Gastroesophageal sphincter (tissue), 4 donors: ENCODE measurements at regions not wholly inside any gene's neighbourhood (a gene's known extent, or its start where the extent isn't known, plus 50 kb on each side); places are given as distances from the start of the nearest gene placed in this dataset.
A peak's percentile ranks its signal among the peaks of the same experiment; 100 is the strongest.
"Not testable (repeated sequence)": the region's sequence is repeated elsewhere in the genome, so short reads cannot be mapped to it uniquely, and the experiment has no call there.

Experiments
- ATAC-seq: fragments of 150-250 bp; one replicate; pipeline ENCODE4 v1.9.1; 2016; ENCODE audit warnings: mild to moderate bottlenecking, moderate library complexity
- H3K27ac ChIP-seq, 4 donors: fragments of 200-600 bp; sonication (generic) in 3 of 4; 1 replicate in 3 of 4; 2 replicates in 1 of 4; pipeline ENCODE4 v1.5.1; 2016 to 2019
- H3K27me3 ChIP-seq: fragments of 200-600 bp; sonication (generic); one replicate; pipeline ENCODE4 v1.5.1; 2019
- H3K36me3 ChIP-seq, 2 donors: fragments of 200-600 bp; sonication (generic); one replicate each; pipeline ENCODE4 v1.5.1; 2019; ENCODE audit warnings: control low read depth in 1 of 2
- H3K4me1 ChIP-seq, 3 donors: fragments of 200-600 bp; sonication (generic); 1 replicate in 2 of 3; 2 replicates in 1 of 3; pipeline ENCODE4 v1.5.1; 2016 to 2019; ENCODE audit warnings: control low read depth in 2 of 3
- H3K4me3 ChIP-seq, 2 donors: fragments of 200-600 bp; sonication (generic); one replicate each; pipeline ENCODE4 v1.5.1; 2019; ENCODE audit warnings: mild to moderate bottlenecking in 1 of 2, moderate library complexity in 1 of 2
- H3K9me3 ChIP-seq, 3 donors: fragments of 200-600 bp; sonication (generic); one replicate each; pipeline ENCODE4 v1.5.1; 2017 to 2019; ENCODE audit warnings: control low read depth in 2 of 3
- EP300 ChIP-seq: sonication (generic); formaldehyde crosslinking; IDR thresholded peaks from one replicate; pipeline ENCODE4 v1.6.1; 2017; ENCODE audit warnings: antibody characterized with exemption, mild to moderate bottlenecking
- POLR2A ChIP-seq, 2 donors: fragments of 450-650 bp; IDR thresholded peaks; one replicate each; pipeline ENCODE4 v1.6.1; 2017; ENCODE audit warnings: antibody characterized with exemption in 2 of 2, mild to moderate bottlenecking in 2 of 2, moderate library complexity in 1 of 2
- POLR2AphosphoS5 ChIP-seq: sonication (generic); formaldehyde crosslinking; IDR thresholded peaks from one replicate; pipeline ENCODE4 v1.6.1; 2017; ENCODE audit warnings: antibody characterized with exemption
- WGBS, 2 donors: methylation state at CpG; one replicate each; pipeline ENCODE4 v1.1.5; 2018; ENCODE audit warnings: low coverage in 1 of 2; 5-methylcytosine and 5-hydroxymethylcytosine counted together
- TF ChIP-seq, protein P1 (sequence below), 4 experiments: fragments of 200-600 bp in 2 of 4; fragments of 450-650 bp in 2 of 4; sonication (generic) in 1 of 4; IDR thresholded peaks; one replicate each; pipeline ENCODE4 v1.5.1; 2017 to 2019; ENCODE audit warnings: antibody characterized with exemption in 4 of 4, mild to moderate bottlenecking in 2 of 4, moderate library complexity in 2 of 4

DNA sequence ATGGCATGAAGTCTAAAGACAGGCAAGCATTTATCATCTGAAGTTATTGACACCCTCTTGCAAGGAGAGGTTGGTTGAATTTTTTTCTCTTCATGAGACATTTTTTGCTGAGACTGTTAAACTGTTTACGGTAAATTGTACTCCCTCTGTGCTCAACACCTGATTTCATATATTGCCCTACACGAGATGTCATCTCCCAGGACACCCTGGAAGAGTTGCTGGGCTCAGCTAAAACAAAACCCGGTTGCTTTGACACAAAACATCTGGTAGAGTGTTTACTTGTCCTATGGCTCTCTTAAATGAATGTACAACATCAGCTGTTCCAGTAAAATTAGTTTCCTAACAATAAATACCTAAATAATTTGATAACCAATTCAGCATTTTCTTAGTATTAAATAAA lies 533.8 kb downstream of the SOCS6 start:
- ATAC-seq, result no peak
- Histone ChIP-seq H3K4me3 (no peak overlapping the region), H3K36me3 (no peaks in the 10 kb centered on the region), H3K27me3 (no peaks in the 10 kb centered on the region), H3K27ac (no peak overlapping the region), H3K9me3 (no peaks in the 10 kb centered on the region), H3K4me1 (no peaks in the 10 kb centered on the region)
- TF ChIP-seq POLR2A (IDR thresholded peaks at IDR 0.05) (no peak), POLR2AphosphoS5 (no peak), EP300 (no peak)
- TF ChIP-seq, protein P1, sequence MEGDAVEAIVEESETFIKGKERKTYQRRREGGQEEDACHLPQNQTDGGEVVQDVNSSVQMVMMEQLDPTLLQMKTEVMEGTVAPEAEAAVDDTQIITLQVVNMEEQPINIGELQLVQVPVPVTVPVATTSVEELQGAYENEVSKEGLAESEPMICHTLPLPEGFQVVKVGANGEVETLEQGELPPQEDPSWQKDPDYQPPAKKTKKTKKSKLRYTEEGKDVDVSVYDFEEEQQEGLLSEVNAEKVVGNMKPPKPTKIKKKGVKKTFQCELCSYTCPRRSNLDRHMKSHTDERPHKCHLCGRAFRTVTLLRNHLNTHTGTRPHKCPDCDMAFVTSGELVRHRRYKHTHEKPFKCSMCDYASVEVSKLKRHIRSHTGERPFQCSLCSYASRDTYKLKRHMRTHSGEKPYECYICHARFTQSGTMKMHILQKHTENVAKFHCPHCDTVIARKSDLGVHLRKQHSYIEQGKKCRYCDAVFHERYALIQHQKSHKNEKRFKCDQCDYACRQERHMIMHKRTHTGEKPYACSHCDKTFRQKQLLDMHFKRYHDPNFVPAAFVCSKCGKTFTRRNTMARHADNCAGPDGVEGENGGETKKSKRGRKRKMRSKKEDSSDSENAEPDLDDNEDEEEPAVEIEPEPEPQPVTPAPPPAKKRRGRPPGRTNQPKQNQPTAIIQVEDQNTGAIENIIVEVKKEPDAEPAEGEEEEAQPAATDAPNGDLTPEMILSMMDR (IDR thresholded peaks at IDR 0.05), result no peak
- WGBS, 2 donors, result 19 to 30% methylated on average over 3 of the region's 3 CpGs

DNA sequence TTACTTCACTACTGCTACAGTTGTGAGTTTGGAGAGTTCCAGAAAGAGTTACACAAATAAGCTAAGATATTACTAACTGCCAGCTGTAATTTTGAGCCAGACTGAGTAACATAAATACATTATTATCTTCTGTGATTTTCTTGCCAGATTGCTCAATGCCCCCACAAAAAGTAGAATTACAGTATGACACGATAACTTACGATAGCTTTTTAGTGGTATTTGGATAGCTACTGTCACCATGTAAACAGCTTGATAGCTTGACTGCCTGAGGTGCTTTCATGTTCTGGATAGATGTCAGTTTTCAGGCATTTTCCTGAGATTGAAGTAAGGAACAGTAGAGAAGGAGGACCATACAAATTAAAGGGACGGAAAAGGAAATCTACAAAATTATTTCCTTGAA lies 533.3 kb downstream of the SOCS6 start:
- H3K9me3 ChIP-seq, result peaks cover 0 to 5% (median 0%) of the 10 kb centered on the region in 3 donors
- TF ChIP-seq, protein P1 (IDR thresholded peaks at IDR 0.05), result no peak
- TF ChIP-seq POLR2A (IDR thresholded peaks at IDR 0.05) (no peak), EP300 (no peak), POLR2AphosphoS5 (no peak)
- no peak overlapping the region for H3K4me3 ChIP-seq
- no peaks in the 10 kb centered on the region for H3K4me1 ChIP-seq
- H3K27me3 ChIP-seq, result no peaks in the 10 kb centered on the region
- ATAC-seq, result no peak
- 3 to 4% methylated on average over 3 of the region's 3 CpGs for WGBS, 2 donors
- H3K36me3 ChIP-seq, result no peaks in the 10 kb centered on the region
- no peak overlapping the region for H3K27ac ChIP-seq

DNA sequence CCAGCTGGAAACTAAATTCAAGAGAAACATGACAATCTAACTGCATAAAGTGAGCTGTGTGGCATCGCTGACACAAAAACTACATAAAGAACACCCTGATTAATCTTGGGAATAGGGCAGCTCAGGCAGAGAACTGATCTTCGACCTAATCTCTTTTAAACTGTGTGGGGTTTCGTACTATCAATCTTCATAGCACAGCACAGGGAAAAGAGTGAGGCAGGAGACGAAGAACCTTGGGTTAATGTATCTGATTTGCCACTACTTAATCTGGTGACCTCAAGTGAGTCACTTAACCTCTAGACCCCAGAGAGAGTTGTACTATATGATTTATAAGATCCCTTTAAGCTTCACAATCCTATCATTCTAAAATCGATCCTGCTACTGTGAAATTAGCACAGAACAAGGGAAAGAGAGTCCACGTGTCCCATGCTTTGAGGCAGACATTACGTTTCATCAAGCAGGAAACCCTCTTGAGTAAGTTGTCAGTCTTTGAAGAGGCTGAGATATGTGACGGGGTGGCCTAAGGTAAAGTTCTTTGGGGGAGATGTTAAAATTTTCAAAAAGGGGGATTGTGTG lies 519.7 kb downstream of the SOCS6 start:
- ATAC-seq, result no peak
- TF ChIP-seq POLR2A (IDR thresholded peaks at IDR 0.05), result no peak
- TF ChIP-seq, protein P1 (IDR thresholded peaks at IDR 0.05), result no peak
- no peak for TF ChIP-seq EP300
- no peak for TF ChIP-seq POLR2AphosphoS5

DNA sequence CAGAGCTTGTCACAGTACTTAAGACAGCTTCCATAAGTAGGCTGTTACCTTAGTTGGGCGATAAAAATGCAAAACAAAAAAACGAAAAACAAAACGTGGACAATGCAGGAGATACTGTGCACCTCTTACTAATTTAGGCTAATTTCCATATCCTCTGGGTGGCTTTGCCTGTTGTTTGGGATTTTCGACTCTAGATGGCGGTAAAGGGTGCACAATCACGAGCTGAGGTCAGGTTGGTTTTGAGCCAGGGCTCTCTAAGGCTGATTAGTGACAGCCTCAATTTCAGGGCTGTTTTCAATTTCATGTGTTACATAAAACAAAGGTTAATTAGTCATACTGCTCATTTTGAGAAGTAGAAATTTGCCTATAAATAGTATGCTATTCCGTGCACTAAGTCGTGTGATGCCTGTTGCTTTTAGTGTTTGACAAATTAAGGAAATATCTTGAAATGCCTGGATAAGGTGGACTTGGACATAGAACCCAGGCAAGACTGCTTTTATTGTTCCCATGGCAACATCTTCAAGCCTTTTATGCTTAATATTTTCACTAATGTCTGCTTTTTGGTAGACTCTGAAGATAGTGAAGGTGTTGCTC lies 493.1 kb downstream of the SOCS6 start:
- no peak for ATAC-seq
- Histone ChIP-seq H3K9me3 (no peaks in the 10 kb centered on the region), H3K4me3 (no peak overlapping the region), H3K27me3 (no peaks in the 10 kb centered on the region), H3K4me1 (no peaks in the 10 kb centered on the region), H3K36me3 (no peaks in the 10 kb centered on the region), H3K27ac (no peak overlapping the region)
- WGBS, 2 donors, result 7 to 11% methylated on average over 5 to 8 of the region's 8 CpGs
- TF ChIP-seq, protein P1 (IDR thresholded peaks at IDR 0.05), result peak in 1 of 4 experiments; percentile 43
- no peak for TF ChIP-seq POLR2AphosphoS5
- TF ChIP-seq EP300, result no peak

More for the DNA sequence above, 519.7 kb downstream of the SOCS6 start:
- Histone ChIP-seq H3K9me3 (no peaks in the 10 kb centered on the region), H3K27me3 (no peaks in the 10 kb centered on the region), H3K27ac (no peak overlapping the region), H3K4me1 (no peaks in the 10 kb centered on the region), H3K36me3 (no peaks in the 10 kb centered on the region), H3K4me3 (no peak overlapping the region)
- WGBS, 2 donors, result 26 to 36% methylated on average over 7 to 8 of the region's 8 CpGs

DNA sequence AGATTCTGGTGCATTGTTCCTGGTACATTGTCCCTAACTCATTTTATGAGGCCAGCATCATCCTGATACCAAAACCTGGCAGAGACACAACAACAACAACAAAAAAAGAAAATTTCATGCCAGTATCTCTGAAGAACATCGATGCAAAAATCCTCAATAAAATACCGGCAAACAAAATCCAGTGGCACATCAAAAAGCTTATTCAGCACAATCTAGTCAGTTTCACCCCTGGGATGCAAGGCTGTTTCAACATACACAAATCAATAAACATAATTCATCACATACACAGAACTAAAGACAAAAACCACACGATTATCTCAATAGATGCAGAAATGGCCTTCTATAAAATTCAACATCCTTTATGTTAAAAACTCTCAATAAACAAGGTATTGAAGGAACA lies 477.4 kb downstream of the SOCS6 start:
- 88 to 92% methylated on average over 3 of the region's 3 CpGs for WGBS, 2 donors
- not testable (repeated sequence) for H3K4me3 ChIP-seq, H3K36me3 ChIP-seq, ATAC-seq, H3K4me1 ChIP-seq, H3K27me3 ChIP-seq, H3K27ac ChIP-seq, H3K9me3 ChIP-seq
